ENCODE measurements at regions not wholly inside any gene's neighbourhood (a gene's known extent, or its start where the extent isn't known, plus 50 kb on each side); places are given as distances from the start of the nearest gene placed in this dataset.

GRCh38 chr13:68417801-68418200 lies 1187.7 kb upstream of the PCDH9 start:
- no peaks in the 10 kb centered on the region for H3K9me3 ChIP-seq
- ATAC-seq (no peak), FAIRE-seq (no peak), DNase-seq (ENCODE audit: low read depth in 1 of 2, low spot score in 1 of 2) (no peak)
- H3K4me1 ChIP-seq: no peaks in the 10 kb centered on the region
- H3K27ac ChIP-seq: no peak overlapping the region
- TF ChIP-seq FOSL2 (IDR thresholded peaks at IDR 0.05): no peak
- TF ChIP-seq FOSL2 (CRISPR knock-in tag; IDR thresholded peaks at IDR 0.05): no peak
- no peak for TF ChIP-seq JUN (IDR thresholded peaks at IDR 0.05)
- TF ChIP-seq MYC (IDR thresholded peaks at IDR 0.05; ENCODE audit: borderline replicate concordance, low read length): no peak
- no peak for TF ChIP-seq NFE2L2 (conservative IDR thresholded peaks at IDR 0.05; ENCODE audit: low read length)
- TF ChIP-seq HOXB13 (CRISPR knock-in tag; IDR thresholded peaks at IDR 0.05; ENCODE audit: low read depth): no peak
- TF ChIP-seq CBX2 (IDR thresholded peaks at IDR 0.05; ENCODE audit: borderline replicate concordance, low read depth): no peak
- TF ChIP-seq POLR2AphosphoS2 (conservative IDR thresholded peaks at IDR 0.05; ENCODE audit: low read length): no peak
- TF ChIP-seq HOXA7 (CRISPR knock-in tag; IDR thresholded peaks at IDR 0.05): no peak
- TF ChIP-seq CHD2 (IDR thresholded peaks at IDR 0.05; ENCODE audit: low read length, partially characterized antibody): no peak
- TF ChIP-seq FOSB (CRISPR knock-in tag; IDR thresholded peaks at IDR 0.05): no peak
- TF ChIP-seq, protein P1, sequence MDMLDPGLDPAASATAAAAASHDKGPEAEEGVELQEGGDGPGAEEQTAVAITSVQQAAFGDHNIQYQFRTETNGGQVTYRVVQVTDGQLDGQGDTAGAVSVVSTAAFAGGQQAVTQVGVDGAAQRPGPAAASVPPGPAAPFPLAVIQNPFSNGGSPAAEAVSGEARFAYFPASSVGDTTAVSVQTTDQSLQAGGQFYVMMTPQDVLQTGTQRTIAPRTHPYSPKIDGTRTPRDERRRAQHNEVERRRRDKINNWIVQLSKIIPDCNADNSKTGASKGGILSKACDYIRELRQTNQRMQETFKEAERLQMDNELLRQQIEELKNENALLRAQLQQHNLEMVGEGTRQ (IDR thresholded peaks at IDR 0.05): no peak
- TF ChIP-seq ZSCAN20 (CRISPR knock-in tag; IDR thresholded peaks at IDR 0.05): no peak
- POLR2A ChIA-PET: no interaction called here
- 37% methylated on average over 3 of the region's 3 CpGs for WGBS (ENCODE audit: missing lambda C conversion rate)
- no peak overlapping the region for H3K4me2 ChIP-seq
- CTCF ChIA-PET: no interaction called here
- no peak overlapping the region for H3K4me3 ChIP-seq

- no peak for FAIRE-seq
These were observed 1179.9 kb upstream of the PCDH9 start for GRCh38 chr13:68410007-68410406.

DNA sequence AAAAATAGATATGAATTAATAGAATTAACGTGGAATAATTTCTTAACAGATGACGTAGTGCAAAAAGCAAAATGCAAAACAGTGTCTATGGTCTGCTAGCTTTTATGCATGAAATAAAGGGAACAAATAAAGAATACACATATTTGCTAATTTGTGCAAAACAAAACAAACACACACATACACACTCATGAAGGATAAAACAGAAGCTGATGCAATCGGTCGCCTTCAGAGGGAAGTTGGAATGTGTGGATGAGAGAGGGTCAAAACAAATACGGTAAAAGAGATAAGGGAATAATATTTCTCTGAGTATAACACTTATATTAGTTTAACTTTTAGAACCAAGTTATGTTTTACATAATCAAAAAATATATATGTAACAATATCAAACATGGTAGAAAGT lies 1160.9 kb upstream of the PCDH9 start:
- Histone ChIP-seq H3K4me3 (no peak overlapping the region), H3K4me1 (no peaks in the 10 kb centered on the region), H3K27ac (no peak overlapping the region), H3K4me2 (no peak overlapping the region), H3K9me3 (no peaks in the 10 kb centered on the region)
- ATAC-seq: no peak
- 76% methylated on average over 5 of the region's 5 CpGs for WGBS (ENCODE audit: missing lambda C conversion rate)
- no peak for FAIRE-seq
- POLR2A ChIA-PET: no interaction called here
- CTCF ChIA-PET: no interaction called here
- DNase-seq (ENCODE audit: low read depth in 1 of 2, low spot score in 1 of 2): no peak
- TF ChIP-seq ESRRA (IDR thresholded peaks at IDR 0.05; ENCODE audit: borderline replicate concordance, low read length) (no peak), CHD4 (IDR thresholded peaks at IDR 0.05; ENCODE audit: borderline replicate concordance) (no peak), FOSB (CRISPR knock-in tag; IDR thresholded peaks at IDR 0.05) (no peak), MYC (IDR thresholded peaks at IDR 0.05; ENCODE audit: borderline replicate concordance, low read length) (no peak), RAD21 (conservative IDR thresholded peaks at IDR 0.05 in 1 of 2, IDR thresholded peaks at IDR 0.05 in 1 of 2) (no peak), CBX2 (IDR thresholded peaks at IDR 0.05; ENCODE audit: borderline replicate concordance, low read depth) (no peak), GATA3 (IDR thresholded peaks at IDR 0.05; ENCODE audit: borderline replicate concordance) (no peak), CEBPB (IDR thresholded peaks at IDR 0.05) (no peak), NFE2L2 (conservative IDR thresholded peaks at IDR 0.05; ENCODE audit: low read length) (no peak), KDM5A (IDR thresholded peaks at IDR 0.05) (no peak), RCOR1 (IDR thresholded peaks at IDR 0.05; ENCODE audit: low read depth, low read length) (no peak), TFCP2L1 (CRISPR knock-in tag; IDR thresholded peaks at IDR 0.05) (no peak), SMC3 (IDR thresholded peaks at IDR 0.05) (no peak), JUNB (IDR thresholded peaks at IDR 0.05) (no peak), ZSCAN20 (CRISPR knock-in tag; IDR thresholded peaks at IDR 0.05) (no peak), HDAC2 (IDR thresholded peaks at IDR 0.05) (no peak)
- TF ChIP-seq, protein P2, sequence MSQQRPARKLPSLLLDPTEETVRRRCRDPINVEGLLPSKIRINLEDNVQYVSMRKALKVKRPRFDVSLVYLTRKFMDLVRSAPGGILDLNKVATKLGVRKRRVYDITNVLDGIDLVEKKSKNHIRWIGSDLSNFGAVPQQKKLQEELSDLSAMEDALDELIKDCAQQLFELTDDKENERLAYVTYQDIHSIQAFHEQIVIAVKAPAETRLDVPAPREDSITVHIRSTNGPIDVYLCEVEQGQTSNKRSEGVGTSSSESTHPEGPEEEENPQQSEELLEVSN (IDR thresholded peaks at IDR 0.05; ENCODE audit: borderline replicate concordance, low read depth): no peak
- TF ChIP-seq, protein P3, sequence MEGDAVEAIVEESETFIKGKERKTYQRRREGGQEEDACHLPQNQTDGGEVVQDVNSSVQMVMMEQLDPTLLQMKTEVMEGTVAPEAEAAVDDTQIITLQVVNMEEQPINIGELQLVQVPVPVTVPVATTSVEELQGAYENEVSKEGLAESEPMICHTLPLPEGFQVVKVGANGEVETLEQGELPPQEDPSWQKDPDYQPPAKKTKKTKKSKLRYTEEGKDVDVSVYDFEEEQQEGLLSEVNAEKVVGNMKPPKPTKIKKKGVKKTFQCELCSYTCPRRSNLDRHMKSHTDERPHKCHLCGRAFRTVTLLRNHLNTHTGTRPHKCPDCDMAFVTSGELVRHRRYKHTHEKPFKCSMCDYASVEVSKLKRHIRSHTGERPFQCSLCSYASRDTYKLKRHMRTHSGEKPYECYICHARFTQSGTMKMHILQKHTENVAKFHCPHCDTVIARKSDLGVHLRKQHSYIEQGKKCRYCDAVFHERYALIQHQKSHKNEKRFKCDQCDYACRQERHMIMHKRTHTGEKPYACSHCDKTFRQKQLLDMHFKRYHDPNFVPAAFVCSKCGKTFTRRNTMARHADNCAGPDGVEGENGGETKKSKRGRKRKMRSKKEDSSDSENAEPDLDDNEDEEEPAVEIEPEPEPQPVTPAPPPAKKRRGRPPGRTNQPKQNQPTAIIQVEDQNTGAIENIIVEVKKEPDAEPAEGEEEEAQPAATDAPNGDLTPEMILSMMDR (IDR thresholded peaks at IDR 0.05): no peak

More at GRCh38 chr13:68410007-68410406, 1179.9 kb upstream of the PCDH9 start:
- TF ChIP-seq RNF2 (IDR thresholded peaks at IDR 0.05; ENCODE audit: borderline replicate concordance, low read depth) (no peak), BHLHE40 (IDR thresholded peaks at IDR 0.05; ENCODE audit: low read depth, low read length) (no peak), CBX2 (IDR thresholded peaks at IDR 0.05; ENCODE audit: borderline replicate concordance, low read depth) (no peak), JUN (IDR thresholded peaks at IDR 0.05) (no peak), MAFK (IDR thresholded peaks at IDR 0.05; ENCODE audit: partially characterized antibody) (no peak), GATA3 (IDR thresholded peaks at IDR 0.05; ENCODE audit: borderline replicate concordance) (no peak), SREBF2 (IDR thresholded peaks at IDR 0.05) (no peak), NFE2L2 (conservative IDR thresholded peaks at IDR 0.05; ENCODE audit: low read length) (no peak), EHMT2 (IDR thresholded peaks at IDR 0.05; ENCODE audit: low read depth) (no peak), CHD4 (IDR thresholded peaks at IDR 0.05; ENCODE audit: borderline replicate concordance) (no peak), CBX8 (IDR thresholded peaks at IDR 0.05) (no peak), CHD2 (IDR thresholded peaks at IDR 0.05; ENCODE audit: low read length, partially characterized antibody) (no peak), TFCP2L1 (CRISPR knock-in tag; IDR thresholded peaks at IDR 0.05) (no peak)
- TF ChIP-seq, protein P4, sequence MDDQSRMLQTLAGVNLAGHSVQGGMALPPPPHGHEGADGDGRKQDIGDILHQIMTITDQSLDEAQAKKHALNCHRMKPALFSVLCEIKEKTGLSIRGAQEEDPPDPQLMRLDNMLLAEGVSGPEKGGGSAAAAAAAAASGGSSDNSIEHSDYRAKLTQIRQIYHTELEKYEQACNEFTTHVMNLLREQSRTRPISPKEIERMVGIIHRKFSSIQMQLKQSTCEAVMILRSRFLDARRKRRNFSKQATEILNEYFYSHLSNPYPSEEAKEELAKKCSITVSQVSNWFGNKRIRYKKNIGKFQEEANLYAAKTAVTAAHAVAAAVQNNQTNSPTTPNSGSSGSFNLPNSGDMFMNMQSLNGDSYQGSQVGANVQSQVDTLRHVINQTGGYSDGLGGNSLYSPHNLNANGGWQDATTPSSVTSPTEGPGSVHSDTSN (IDR thresholded peaks at IDR 0.05): no peak
- no peak overlapping the region for H3K4me2 ChIP-seq
- POLR2A ChIA-PET: no interaction called here
- no peak overlapping the region for H3K27ac ChIP-seq
- CTCF ChIA-PET: no interaction called here
- H3K4me1 ChIP-seq: no peaks in the 10 kb centered on the region
- no peaks in the 10 kb centered on the region for H3K9me3 ChIP-seq
- WGBS (ENCODE audit: missing lambda C conversion rate): 13% methylated on average over 1 of the region's 1 CpG
- no peak overlapping the region for H3K4me3 ChIP-seq
- ATAC-seq (no peak), DNase-seq (ENCODE audit: low read depth in 1 of 2, low spot score in 1 of 2) (no peak)
